ENCODE measurements at regions not wholly inside any gene's neighbourhood (a gene's known extent, or its start where the extent isn't known, plus 50 kb on each side); places are given as distances from the start of the nearest gene placed in this dataset.

GRCh38 chr5:105954341-105954740 lies 1716.4 kb downstream of the EFNA5 start:
- TF ChIP-seq CTCF (IDR thresholded peaks at IDR 0.05; ENCODE audit: low read length) = no peak
- TF ChIP-seq EZH2 (IDR thresholded peaks at IDR 0.05; ENCODE audit: borderline replicate concordance, low read length) = no peak
